Kidney epithelial cell (primary cell): ENCODE measurements at regions not wholly inside any gene's neighbourhood (a gene's known extent, or its start where the extent isn't known, plus 50 kb on each side); places are given as distances from the start of the nearest gene placed in this dataset.

Experiments
- DNase-seq: peaks from one replicate; pipeline ENCODE4 v3.0.0-alpha.2; 2010; ENCODE audit warnings: low read depth
- H3K27me3 ChIP-seq: 2 replicates; pipeline ENCODE4 v1.6.0; 2011; ENCODE audit warnings: low read length; ENCODE audit not compliant: control insufficient read depth, insufficient read depth
- H3K36me3 ChIP-seq: 2 replicates; pipeline ENCODE4 v1.5.1; 2011; ENCODE audit warnings: low read length; ENCODE audit not compliant: control insufficient read depth, insufficient read depth
- H3K4me3 ChIP-seq: 2 replicates; pipeline ENCODE4 v1.5.1; 2011; ENCODE audit warnings: low read depth, mild to moderate bottlenecking, control low read depth, low read length
- TF ChIP-seq, protein P1 (sequence below): IDR thresholded peaks from 2 replicates; pipeline ENCODE4 v1.5.1; 2011; ENCODE audit warnings: mild to moderate bottlenecking, moderate library complexity, low read length, control low read depth, inconsistent platforms; ENCODE audit not compliant: insufficient read depth, poor library complexity, severe bottlenecking

DNA sequence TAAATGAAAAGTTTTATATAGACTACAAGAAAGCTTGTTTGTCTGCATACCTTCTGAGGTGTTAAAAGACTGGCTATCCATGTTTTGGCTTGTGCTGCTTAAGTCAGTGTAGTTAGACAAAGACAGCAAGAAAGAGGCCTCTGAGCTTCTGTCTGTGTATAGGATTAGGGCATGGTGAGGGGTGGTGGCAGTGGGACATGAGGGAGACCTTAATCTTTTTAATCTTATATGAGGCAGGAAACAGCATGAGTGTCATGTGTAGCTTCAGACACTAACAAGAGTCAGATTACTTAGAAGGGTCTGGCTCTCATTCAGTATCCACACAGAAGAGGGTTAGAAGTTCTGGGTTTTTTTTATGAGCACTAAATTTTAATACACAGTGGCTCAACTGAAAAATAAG lies 213.3 kb downstream of the GABRG1 start:
- Histone ChIP-seq H3K36me3 (no peaks in the 10 kb centered on the region), H3K27me3 (no peaks in the 10 kb centered on the region), H3K4me3 (no peak overlapping the region)
- TF ChIP-seq, protein P1, sequence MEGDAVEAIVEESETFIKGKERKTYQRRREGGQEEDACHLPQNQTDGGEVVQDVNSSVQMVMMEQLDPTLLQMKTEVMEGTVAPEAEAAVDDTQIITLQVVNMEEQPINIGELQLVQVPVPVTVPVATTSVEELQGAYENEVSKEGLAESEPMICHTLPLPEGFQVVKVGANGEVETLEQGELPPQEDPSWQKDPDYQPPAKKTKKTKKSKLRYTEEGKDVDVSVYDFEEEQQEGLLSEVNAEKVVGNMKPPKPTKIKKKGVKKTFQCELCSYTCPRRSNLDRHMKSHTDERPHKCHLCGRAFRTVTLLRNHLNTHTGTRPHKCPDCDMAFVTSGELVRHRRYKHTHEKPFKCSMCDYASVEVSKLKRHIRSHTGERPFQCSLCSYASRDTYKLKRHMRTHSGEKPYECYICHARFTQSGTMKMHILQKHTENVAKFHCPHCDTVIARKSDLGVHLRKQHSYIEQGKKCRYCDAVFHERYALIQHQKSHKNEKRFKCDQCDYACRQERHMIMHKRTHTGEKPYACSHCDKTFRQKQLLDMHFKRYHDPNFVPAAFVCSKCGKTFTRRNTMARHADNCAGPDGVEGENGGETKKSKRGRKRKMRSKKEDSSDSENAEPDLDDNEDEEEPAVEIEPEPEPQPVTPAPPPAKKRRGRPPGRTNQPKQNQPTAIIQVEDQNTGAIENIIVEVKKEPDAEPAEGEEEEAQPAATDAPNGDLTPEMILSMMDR: no peak
- no peak for DNase-seq

DNA sequence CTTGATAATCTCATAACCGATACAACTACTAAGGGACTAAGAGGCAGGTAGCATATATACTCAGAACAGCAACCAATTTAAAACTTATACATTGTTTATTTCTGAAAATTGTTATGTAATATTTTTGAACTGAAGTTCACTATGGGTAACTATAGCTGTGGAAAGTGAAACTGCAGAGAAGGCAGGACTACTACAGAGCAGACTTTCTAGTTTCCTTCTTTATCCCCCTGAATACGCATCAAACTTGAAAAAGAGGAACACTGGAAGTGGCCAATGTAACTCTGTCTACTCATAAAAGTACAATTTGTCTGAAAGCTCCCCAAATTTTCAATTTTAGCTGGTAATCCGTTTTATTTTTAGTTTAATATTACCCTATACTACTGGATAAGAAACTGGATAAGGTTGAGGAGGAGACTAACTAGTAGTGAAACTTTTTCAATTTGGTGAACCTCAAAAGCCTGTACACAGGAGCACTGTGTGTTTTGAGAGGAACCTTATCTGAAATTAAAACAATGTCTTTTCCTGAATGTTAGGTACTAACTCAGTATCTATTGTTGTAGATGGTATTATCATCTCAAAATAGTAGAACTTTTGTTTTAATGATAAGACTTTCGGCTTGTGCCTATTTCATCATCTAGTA lies 225.8 kb downstream of the GABRG1 start:
- H3K36me3 ChIP-seq: no peaks in the 10 kb centered on the region
- H3K27me3 ChIP-seq: no peaks in the 10 kb centered on the region
- no peak overlapping the region for H3K4me3 ChIP-seq
- TF ChIP-seq, protein P1: no peak
- no peak for DNase-seq

DNA sequence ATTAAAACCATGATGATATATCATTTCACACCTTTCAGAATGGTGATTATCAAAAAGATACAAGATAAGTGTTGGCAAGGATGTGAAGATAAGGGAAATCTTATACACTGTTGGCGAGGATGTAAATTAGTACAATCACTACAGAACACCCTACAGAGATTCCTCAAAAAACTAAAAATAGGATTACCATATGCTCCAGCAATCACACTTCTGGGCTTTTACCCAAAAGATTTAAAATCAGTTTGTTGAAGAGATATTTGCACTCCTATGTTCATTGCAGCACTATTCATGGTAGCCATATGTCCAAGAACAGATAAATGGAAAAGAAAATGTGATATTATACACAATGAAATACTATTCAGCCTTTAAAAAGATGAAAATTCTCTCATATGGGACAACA lies 240.4 kb downstream of the GABRG1 start:
- TF ChIP-seq, protein P1: no peak
- Histone ChIP-seq H3K4me3 (no peak overlapping the region), H3K36me3 (no peaks in the 10 kb centered on the region), H3K27me3 (no peaks in the 10 kb centered on the region)
- no peak for DNase-seq

DNA sequence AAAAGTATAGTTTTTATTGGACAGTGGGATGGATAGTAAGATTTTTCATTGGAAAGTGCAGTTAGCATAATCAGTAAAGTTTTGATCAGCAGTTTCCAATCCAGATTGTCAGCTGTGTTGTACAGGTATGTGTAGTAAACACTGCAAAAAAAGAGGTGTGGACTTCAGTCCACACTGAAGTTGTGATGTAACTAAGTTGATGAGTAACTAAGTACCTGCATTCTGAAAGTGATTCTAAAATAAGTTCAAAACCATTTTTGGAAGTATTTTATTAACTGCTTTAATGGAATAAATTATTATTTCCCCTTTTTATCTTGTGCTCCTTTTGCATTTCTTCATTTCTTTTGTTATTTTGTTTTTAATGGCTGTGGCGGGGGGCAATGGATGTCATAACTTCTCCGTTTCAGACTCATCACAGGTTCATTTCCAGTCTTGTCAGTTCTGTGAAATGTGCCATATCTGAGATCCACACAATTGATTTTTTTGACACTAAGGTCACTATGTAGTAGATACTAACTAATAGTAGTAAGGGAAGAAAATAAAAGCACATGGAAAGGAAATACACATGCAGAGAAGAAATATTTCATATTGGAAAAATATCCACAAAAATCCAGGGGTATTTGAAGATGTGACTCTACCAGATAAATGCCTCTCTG lies 247.5 kb downstream of the GABRG1 start:
- Histone ChIP-seq H3K4me3 (no peak overlapping the region), H3K36me3 (no peaks in the 10 kb centered on the region), H3K27me3 (no peaks in the 10 kb centered on the region)
- no peak for DNase-seq
- TF ChIP-seq, protein P1: no peak

DNA sequence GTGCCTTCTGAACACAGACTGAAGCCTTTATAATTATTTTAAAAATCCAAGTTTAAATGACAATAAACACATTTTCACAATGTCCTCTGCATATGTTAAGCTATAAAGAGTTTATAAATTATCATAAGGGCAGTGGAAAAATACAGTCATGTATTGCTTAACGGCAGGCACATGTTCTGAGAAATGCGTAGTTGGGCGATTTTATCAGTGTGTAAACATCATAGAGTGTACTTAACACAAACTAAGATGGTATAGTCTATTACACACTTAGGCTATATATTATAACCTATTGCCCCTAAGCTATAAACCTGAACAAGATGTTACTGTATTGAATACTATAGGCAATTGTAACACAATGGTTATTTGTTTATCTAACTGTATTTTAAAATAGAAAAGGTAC lies 254.7 kb downstream of the GABRG1 start:
- DNase-seq: no peak
- H3K4me3 ChIP-seq: no peak overlapping the region
- H3K27me3 ChIP-seq: no peaks in the 10 kb centered on the region
- no peaks in the 10 kb centered on the region for H3K36me3 ChIP-seq
- TF ChIP-seq, protein P1: no peak

DNA sequence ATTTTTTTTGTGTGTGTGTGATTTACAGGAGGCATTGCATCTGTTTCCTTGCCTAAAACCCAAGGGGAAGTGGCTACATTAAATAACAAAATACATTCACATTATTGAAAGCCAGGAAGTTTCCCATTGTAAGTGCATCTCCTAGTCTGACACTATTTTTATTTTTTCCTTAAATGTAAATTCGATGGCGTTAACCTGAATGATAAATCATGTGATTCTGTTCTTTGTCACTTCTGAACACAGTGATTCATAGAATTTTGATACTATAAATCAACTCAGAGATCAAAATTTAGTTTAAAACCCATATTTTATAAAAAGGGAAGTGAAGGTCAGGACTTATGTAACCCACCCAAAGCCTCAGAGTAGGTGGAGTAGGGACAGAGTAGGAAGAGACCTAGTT lies 258.1 kb downstream of the GABRG1 start:
- Histone ChIP-seq H3K4me3 (no peak overlapping the region), H3K27me3 (no peaks in the 10 kb centered on the region), H3K36me3 (no peaks in the 10 kb centered on the region)
- TF ChIP-seq, protein P1: no peak
- no peak for DNase-seq
